Small intestine (tissue), 7 donors: ENCODE measurements at regions not wholly inside any gene's neighbourhood (a gene's known extent, or its start where the extent isn't known, plus 50 kb on each side); places are given as distances from the start of the nearest gene placed in this dataset.

Experiments
- DNase-seq, 2 donors: peaks; one replicate each; pipeline versions ENCODE4 v3.0.0 to v3.0.0-alpha.2; 2013
- FAIRE-seq: peaks from 2 replicates; lab custom pipeline; 2012; peaks lifted over from hg19 to GRCh38; lab: Jason Lieb, UNC
- H3K27ac ChIP-seq, 3 donors: one replicate each; pipeline ENCODE4 v1.5.1; 2013; ENCODE audit warnings: low read length in 2 of 3, mild to moderate bottlenecking in 2 of 3, control low read depth in 1 of 3, inconsistent platforms in 1 of 3, low read depth in 1 of 3, moderate library complexity in 1 of 3
- H3K27me3 ChIP-seq, 3 donors: one replicate each; pipeline ENCODE4 v1.6.1; 2013; ENCODE audit warnings: low read length in 3 of 3, inconsistent platforms in 1 of 3; ENCODE audit not compliant: control insufficient read depth in 3 of 3, insufficient read depth in 3 of 3
- H3K36me3 ChIP-seq, 3 donors: one replicate each; pipeline ENCODE4 v1.6.1; 2013; ENCODE audit warnings: low read length in 3 of 3, inconsistent platforms in 1 of 3, low read depth in 1 of 3, mild to moderate bottlenecking in 1 of 3, moderate library complexity in 1 of 3; ENCODE audit not compliant: control insufficient read depth in 3 of 3, insufficient read depth in 2 of 3
- H3K4me1 ChIP-seq, 3 donors: one replicate each; pipeline ENCODE4 v1.6.1; 2013; ENCODE audit warnings: low read length in 2 of 3, inconsistent platforms in 1 of 3, low read depth in 1 of 3, mild to moderate bottlenecking in 1 of 3, moderate library complexity in 1 of 3; ENCODE audit not compliant: control insufficient read depth in 3 of 3, insufficient read depth in 2 of 3
- H3K4me3 ChIP-seq, 3 donors: one replicate each; pipeline ENCODE4 v1.5.1; 2013; ENCODE audit warnings: low read length in 3 of 3, control low read depth in 1 of 3, inconsistent platforms in 1 of 3, low read depth in 1 of 3, mild to moderate bottlenecking in 1 of 3, moderate library complexity in 1 of 3
- H3K9me3 ChIP-seq, 2 donors: one replicate each; pipeline ENCODE4 v1.6.1; 2013; ENCODE audit warnings: low read depth in 1 of 2, low read length in 1 of 2; ENCODE audit not compliant: control insufficient read depth in 2 of 2, insufficient read depth in 1 of 2
- WGBS, 3 donors: extraction: QIAGEN DNeasy Blood & Tissue Kit; methylation state at CpG; one replicate each; pipeline ENCODE4 v1.1.7; 2013; 5-methylcytosine and 5-hydroxymethylcytosine counted together
- donor health status: healthy with polysubstance abuse.
- donor health status: control.
- donor health status: control.
- donor health status: Bipolar disorder and iron deficiency.
- donor health status: healthy.

- H3K36me3 ChIP-seq: no peaks in the 10 kb centered on the region
- DNase-seq (peak; percentile 92 to 93), FAIRE-seq (no peak)
- peak overlapping the region; percentile 89 to 94 (median 92) for H3K27ac ChIP-seq
- H3K4me1 ChIP-seq: peaks cover 2 to 47% (median 3%) of the 10 kb centered on the region in 3 donors
- no peaks in the 10 kb centered on the region for H3K27me3 ChIP-seq
- WGBS, 3 donors: 24 to 45% (median 28%) methylated on average over 7 of the region's 7 CpGs
- no peaks in the 10 kb centered on the region for H3K9me3 ChIP-seq
- no peak overlapping the region for H3K4me3 ChIP-seq
These were observed 49.5 kb upstream of the RAB4A start for GRCh38 chr1:229221106-229222019.
